ENCODE measurements at regions not wholly inside any gene's neighbourhood (a gene's known extent, or its start where the extent isn't known, plus 50 kb on each side); places are given as distances from the start of the nearest gene placed in this dataset.
A peak's percentile ranks its signal among the peaks of the same experiment; 100 is the strongest.
"Not testable (repeated sequence)": the region's sequence is repeated elsewhere in the genome, so short reads cannot be mapped to it uniquely, and the experiment has no call there.

DNA sequence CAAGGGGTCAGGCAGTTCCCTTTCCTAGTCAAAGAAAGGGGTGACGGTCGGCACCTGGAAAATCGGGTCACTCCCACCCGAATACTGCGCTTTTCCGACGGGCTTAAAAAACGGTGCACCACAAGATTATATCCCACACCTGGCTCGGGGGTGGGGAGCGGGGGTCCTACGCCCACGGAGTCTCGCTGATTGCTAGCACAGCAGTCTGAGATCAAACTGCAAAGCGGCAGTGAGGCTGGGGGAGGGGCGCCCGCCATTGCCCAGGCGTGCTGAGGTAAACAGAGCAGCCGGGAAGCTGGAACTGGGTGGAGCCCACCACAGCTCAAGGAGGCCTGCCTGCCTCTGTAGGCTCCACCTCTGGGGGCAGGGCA, 1890.5 kb upstream of the FLRT2 start:
- H3K79me2 ChIP-seq (replicated peaks; ENCODE audit: insufficient read depth); ATAC-seq; H3K9me3 Mint-ChIP-seq; H3K4me3 ChIP-seq; H3K27me3 ChIP-seq (ENCODE audit: insufficient read depth); H3K36me3 Mint-ChIP-seq (ENCODE audit: low read depth); H3K27ac Mint-ChIP-seq; H3K4me2 ChIP-seq; DNase-seq (ENCODE audit: low spot score); H3K27me3 Mint-ChIP-seq (ENCODE audit: insufficient read depth, low read depth, poor library complexity); H4K20me1 ChIP-seq (replicated peaks; ENCODE audit: insufficient read depth); H3K9me2 ChIP-seq (ENCODE audit: insufficient read depth); H3K36me3 ChIP-seq (ENCODE audit: insufficient read depth); H3K27ac ChIP-seq (ENCODE audit: low read depth); H3K4me3 Mint-ChIP-seq; H3K4me1 ChIP-seq (ENCODE audit: insufficient read depth); H3F3A ChIP-seq (replicated peaks; ENCODE audit: low read depth): not testable (repeated sequence)
- H3K4me1 Mint-ChIP-seq: peaks cover 11% of the 10 kb centered on the region
- H2AFZ ChIP-seq: peak overlapping the region; percentile 43; the same call in 1 of the 2 replicates

DNA sequence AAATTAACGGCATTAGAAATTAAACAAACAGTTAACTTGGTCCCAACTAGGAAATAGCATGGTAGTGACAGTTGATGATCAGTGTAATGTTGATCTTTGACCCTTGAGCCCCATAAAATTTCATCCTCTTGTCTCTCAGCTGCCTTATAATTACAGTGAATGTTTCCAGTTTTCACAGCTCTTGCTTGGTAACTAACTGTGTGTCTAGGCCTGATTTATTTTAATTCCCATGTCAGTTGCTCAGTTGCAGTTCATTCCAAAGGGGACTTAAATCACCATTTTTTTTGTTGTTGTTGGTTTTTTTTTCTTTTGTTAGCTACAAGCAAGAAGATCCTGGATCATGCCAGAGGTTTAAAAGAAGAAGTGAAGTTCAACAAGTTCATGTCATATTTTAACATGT, 1883.7 kb upstream of the FLRT2 start:
- TF ChIP-seq, protein P1, sequence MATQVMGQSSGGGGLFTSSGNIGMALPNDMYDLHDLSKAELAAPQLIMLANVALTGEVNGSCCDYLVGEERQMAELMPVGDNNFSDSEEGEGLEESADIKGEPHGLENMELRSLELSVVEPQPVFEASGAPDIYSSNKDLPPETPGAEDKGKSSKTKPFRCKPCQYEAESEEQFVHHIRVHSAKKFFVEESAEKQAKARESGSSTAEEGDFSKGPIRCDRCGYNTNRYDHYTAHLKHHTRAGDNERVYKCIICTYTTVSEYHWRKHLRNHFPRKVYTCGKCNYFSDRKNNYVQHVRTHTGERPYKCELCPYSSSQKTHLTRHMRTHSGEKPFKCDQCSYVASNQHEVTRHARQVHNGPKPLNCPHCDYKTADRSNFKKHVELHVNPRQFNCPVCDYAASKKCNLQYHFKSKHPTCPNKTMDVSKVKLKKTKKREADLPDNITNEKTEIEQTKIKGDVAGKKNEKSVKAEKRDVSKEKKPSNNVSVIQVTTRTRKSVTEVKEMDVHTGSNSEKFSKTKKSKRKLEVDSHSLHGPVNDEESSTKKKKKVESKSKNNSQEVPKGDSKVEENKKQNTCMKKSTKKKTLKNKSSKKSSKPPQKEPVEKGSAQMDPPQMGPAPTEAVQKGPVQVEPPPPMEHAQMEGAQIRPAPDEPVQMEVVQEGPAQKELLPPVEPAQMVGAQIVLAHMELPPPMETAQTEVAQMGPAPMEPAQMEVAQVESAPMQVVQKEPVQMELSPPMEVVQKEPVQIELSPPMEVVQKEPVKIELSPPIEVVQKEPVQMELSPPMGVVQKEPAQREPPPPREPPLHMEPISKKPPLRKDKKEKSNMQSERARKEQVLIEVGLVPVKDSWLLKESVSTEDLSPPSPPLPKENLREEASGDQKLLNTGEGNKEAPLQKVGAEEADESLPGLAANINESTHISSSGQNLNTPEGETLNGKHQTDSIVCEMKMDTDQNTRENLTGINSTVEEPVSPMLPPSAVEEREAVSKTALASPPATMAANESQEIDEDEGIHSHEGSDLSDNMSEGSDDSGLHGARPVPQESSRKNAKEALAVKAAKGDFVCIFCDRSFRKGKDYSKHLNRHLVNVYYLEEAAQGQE (IDR thresholded peaks at IDR 0.05; ENCODE audit: unreplicated experiment): no peak
- TF ChIP-seq, protein P2, sequence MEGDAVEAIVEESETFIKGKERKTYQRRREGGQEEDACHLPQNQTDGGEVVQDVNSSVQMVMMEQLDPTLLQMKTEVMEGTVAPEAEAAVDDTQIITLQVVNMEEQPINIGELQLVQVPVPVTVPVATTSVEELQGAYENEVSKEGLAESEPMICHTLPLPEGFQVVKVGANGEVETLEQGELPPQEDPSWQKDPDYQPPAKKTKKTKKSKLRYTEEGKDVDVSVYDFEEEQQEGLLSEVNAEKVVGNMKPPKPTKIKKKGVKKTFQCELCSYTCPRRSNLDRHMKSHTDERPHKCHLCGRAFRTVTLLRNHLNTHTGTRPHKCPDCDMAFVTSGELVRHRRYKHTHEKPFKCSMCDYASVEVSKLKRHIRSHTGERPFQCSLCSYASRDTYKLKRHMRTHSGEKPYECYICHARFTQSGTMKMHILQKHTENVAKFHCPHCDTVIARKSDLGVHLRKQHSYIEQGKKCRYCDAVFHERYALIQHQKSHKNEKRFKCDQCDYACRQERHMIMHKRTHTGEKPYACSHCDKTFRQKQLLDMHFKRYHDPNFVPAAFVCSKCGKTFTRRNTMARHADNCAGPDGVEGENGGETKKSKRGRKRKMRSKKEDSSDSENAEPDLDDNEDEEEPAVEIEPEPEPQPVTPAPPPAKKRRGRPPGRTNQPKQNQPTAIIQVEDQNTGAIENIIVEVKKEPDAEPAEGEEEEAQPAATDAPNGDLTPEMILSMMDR (conservative IDR thresholded peaks at IDR 0.05; ENCODE audit: low read depth in 2 of 2): no peak
- TF ChIP-seq JUNB (IDR thresholded peaks at IDR 0.05; ENCODE audit: unreplicated experiment): no peak
- no peak for TF ChIP-seq POLR2AphosphoS5 (IDR thresholded peaks at IDR 0.05; ENCODE audit: low read depth)
- no peak for TF ChIP-seq ZNF114 (CRISPR knock-in tag; IDR thresholded peaks at IDR 0.05)
- TF ChIP-seq EZH2 (IDR thresholded peaks at IDR 0.05; ENCODE audit: low read depth, unreplicated experiment): no peak
- TF ChIP-seq, protein P3, sequence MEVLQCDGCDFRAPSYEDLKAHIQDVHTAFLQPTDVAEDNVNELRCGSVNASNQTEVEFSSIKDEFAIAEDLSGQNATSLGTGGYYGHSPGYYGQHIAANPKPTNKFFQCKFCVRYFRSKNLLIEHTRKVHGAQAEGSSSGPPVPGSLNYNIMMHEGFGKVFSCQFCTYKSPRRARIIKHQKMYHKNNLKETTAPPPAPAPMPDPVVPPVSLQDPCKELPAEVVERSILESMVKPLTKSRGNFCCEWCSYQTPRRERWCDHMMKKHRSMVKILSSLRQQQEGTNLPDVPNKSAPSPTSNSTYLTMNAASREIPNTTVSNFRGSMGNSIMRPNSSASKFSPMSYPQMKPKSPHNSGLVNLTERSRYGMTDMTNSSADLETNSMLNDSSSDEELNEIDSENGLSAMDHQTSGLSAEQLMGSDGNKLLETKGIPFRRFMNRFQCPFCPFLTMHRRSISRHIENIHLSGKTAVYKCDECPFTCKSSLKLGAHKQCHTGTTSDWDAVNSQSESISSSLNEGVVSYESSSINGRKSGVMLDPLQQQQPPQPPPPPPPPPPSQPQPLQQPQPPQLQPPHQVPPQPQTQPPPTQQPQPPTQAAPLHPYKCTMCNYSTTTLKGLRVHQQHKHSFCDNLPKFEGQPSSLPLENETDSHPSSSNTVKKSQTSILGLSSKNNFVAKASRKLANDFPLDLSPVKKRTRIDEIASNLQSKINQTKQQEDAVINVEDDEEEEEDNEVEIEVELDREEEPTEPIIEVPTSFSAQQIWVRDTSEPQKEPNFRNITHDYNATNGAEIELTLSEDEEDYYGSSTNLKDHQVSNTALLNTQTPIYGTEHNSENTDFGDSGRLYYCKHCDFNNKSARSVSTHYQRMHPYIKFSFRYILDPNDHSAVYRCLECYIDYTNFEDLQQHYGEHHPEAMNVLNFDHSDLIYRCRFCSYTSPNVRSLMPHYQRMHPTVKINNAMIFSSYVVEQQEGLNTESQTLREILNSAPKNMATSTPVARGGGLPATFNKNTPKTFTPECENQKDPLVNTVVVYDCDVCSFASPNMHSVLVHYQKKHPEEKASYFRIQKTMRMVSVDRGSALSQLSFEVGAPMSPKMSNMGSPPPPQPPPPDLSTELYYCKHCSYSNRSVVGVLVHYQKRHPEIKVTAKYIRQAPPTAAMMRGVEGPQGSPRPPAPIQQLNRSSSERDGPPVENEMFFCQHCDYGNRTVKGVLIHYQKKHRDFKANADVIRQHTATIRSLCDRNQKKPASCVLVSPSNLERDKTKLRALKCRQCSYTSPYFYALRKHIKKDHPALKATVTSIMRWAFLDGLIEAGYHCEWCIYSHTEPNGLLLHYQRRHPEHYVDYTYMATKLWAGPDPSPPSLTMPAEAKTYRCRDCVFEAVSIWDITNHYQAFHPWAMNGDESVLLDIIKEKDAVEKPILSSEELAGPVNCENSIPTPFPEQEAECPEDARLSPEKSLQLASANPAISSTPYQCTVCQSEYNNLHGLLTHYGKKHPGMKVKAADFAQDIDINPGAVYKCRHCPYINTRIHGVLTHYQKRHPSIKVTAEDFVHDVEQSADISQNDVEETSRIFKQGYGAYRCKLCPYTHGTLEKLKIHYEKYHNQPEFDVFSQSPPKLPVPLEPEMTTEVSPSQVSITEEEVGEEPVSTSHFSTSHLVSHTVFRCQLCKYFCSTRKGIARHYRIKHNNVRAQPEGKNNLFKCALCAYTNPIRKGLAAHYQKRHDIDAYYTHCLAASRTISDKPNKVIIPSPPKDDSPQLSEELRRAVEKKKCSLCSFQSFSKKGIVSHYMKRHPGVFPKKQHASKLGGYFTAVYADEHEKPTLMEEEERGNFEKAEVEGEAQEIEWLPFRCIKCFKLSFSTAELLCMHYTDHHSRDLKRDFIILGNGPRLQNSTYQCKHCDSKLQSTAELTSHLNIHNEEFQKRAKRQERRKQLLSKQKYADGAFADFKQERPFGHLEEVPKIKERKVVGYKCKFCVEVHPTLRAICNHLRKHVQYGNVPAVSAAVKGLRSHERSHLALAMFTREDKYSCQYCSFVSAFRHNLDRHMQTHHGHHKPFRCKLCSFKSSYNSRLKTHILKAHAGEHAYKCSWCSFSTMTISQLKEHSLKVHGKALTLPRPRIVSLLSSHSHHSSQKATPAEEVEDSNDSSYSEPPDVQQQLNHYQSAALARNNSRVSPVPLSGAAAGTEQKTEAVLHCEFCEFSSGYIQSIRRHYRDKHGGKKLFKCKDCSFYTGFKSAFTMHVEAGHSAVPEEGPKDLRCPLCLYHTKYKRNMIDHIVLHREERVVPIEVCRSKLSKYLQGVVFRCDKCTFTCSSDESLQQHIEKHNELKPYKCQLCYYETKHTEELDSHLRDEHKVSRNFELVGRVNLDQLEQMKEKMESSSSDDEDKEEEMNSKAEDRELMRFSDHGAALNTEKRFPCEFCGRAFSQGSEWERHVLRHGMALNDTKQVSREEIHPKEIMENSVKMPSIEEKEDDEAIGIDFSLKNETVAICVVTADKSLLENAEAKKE (CRISPR knock-in tag; IDR thresholded peaks at IDR 0.05): no peak
- Mint-ChIP-seq H3K27me3 (ENCODE audit: insufficient read depth, low read depth, poor library complexity) (no peaks in the 10 kb centered on the region), H3K9me3 (peaks cover 4% of the 10 kb centered on the region; the same call in 2 of the 3 replicates), H3K4me3 (no peak overlapping the region), H3K27ac (no peak overlapping the region), H3K36me3 (ENCODE audit: low read depth) (peaks cover 2% of the 10 kb centered on the region; the same call in 1 of the 3 replicates), H3K4me1 (no peaks in the 10 kb centered on the region)
- H3K27ac ChIP-seq (ENCODE audit: low read depth): no peak overlapping the region
- DNase-seq (ENCODE audit: low spot score) (no peak), ATAC-seq (no peak)
- no peaks in the 10 kb centered on the region for H3K4me1 ChIP-seq (ENCODE audit: insufficient read depth)
- no peaks in the 10 kb centered on the region for H4K20me1 ChIP-seq (replicated peaks; ENCODE audit: insufficient read depth)
- H3K4me3 ChIP-seq: no peak overlapping the region
- H3K9me2 ChIP-seq (ENCODE audit: insufficient read depth): no peaks in the 10 kb centered on the region
- H3K4me2 ChIP-seq: no peak overlapping the region
- no peaks in the 10 kb centered on the region for H3K79me2 ChIP-seq (replicated peaks; ENCODE audit: insufficient read depth)
- no peak overlapping the region for H2AFZ ChIP-seq
- H3K36me3 ChIP-seq (ENCODE audit: insufficient read depth): no peaks in the 10 kb centered on the region
- H3K27me3 ChIP-seq (ENCODE audit: insufficient read depth): no peaks in the 10 kb centered on the region
- H3F3A ChIP-seq (replicated peaks; ENCODE audit: low read depth): no peaks in the 10 kb centered on the region

Data from GM23338 (cell line).